ENCODE measurements at regions not wholly inside any gene's neighbourhood (a gene's known extent, or its start where the extent isn't known, plus 50 kb on each side); places are given as distances from the start of the nearest gene placed in this dataset.

DNA sequence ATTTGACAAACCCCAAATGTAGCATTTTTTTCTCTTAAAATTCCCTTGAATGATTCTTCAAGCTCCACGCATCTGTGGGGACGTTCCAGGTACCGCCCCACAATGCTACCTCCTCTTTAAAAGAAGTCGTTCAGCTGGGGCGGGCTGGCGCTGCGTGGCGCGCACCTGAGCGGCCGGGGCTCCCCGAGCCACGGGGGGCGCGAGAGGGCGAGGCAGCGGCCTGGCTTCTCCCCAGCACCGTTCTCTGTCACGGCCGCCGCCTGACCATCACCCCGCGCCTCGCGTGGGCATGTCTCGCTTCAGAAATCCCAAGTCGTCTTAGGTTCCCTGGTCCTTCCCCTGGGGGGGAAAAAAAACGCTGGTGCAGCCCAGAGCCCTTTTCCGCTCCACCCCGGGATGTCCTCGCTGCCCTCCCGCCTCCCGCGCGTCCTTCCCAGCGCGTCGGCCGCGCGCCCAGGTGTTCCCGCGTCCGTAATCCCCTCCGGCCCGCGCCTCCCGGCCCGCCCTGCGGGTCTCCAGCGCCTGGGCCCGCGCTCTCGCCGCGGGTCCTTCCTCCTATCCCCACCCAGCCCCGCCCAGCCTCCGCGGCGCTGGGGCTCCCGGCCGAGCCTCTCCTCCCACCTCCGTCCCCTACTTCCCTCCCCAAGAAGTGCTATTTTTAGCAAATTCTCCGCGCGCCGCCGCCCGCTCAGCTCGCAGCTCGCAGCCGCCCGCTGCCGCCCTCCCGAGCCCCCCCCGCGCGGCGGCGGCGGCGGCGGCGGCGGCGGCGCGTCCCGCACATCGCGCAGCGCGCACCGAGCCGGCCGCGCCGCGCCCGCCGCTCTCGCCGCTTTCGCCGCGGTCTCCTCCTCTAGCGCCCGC is 58.7 kb upstream of the PRPS1L1 start:
- TF ChIP-seq, protein P1, sequence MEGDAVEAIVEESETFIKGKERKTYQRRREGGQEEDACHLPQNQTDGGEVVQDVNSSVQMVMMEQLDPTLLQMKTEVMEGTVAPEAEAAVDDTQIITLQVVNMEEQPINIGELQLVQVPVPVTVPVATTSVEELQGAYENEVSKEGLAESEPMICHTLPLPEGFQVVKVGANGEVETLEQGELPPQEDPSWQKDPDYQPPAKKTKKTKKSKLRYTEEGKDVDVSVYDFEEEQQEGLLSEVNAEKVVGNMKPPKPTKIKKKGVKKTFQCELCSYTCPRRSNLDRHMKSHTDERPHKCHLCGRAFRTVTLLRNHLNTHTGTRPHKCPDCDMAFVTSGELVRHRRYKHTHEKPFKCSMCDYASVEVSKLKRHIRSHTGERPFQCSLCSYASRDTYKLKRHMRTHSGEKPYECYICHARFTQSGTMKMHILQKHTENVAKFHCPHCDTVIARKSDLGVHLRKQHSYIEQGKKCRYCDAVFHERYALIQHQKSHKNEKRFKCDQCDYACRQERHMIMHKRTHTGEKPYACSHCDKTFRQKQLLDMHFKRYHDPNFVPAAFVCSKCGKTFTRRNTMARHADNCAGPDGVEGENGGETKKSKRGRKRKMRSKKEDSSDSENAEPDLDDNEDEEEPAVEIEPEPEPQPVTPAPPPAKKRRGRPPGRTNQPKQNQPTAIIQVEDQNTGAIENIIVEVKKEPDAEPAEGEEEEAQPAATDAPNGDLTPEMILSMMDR (IDR thresholded peaks at IDR 0.05; ENCODE audit: low read depth, low read length) = no peak
- TF ChIP-seq EZH2phosphoT487 (IDR thresholded peaks at IDR 0.05; ENCODE audit: low read depth) = no peak
